ENCODE measurements at regions not wholly inside any gene's neighbourhood (a gene's known extent, or its start where the extent isn't known, plus 50 kb on each side); places are given as distances from the start of the nearest gene placed in this dataset.
"Not testable (repeated sequence)": the region's sequence is repeated elsewhere in the genome, so short reads cannot be mapped to it uniquely, and the experiment has no call there.

DNA sequence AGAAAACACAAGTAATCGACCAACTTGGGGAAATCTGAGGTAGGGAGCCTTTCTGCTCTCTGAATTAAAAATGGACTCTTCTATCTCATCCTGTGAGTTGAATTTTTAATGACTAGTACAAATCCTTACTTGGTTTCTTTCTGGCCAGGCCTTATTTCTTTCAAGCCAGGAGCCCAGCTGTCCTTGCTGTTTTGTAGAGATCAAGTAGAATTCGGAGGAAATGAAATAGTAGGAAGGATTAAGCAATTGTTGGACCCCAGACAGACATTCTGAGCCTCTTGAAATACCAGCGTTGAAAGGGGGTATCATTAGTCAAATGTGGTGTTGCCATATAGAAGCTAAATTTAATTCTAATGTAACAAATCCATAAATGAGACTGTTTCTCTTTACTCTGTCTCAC is 53.7 kb upstream of the SMIM15 start:
- DNase-seq: no peak

GRCh38 chr5:61216741-61217140 is 54.5 kb upstream of the SMIM15 start:
- no peak for DNase-seq

GRCh38 chr5:61217214-61217613 is 54.9 kb upstream of the SMIM15 start:
- no peak for DNase-seq

GRCh38 chr5:61228229-61228628 is 66.0 kb upstream of the SMIM15 start:
- no peak for DNase-seq

GRCh38 chr5:61228691-61229280 is 66.5 kb upstream of the SMIM15 start:
- DNase-seq: no peak

DNA sequence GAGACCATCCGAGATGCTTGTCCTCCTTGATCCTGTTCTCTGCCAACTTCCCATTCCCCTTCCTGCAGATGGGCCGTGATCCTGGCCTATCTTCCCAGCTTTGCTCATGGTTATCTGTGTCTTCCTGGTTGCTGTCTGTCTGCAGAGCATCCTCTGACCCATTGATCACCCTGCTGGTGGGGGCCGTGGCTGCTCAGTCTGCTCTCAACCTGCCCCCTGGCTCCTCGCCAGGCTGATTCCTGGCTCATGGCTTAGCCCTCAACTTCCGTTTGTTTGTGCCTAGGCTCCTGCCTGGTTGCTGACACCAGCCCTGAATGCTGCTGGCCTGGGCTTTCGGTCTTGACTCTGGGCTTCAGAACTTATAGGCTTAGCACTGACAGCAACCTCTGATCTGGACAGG is 67.1 kb upstream of the SMIM15 start:
- DNase-seq: no peak

- no peak for DNase-seq
Observed at GRCh38 chr5:61230492-61230891, 68.2 kb upstream of the SMIM15 start.

DNA sequence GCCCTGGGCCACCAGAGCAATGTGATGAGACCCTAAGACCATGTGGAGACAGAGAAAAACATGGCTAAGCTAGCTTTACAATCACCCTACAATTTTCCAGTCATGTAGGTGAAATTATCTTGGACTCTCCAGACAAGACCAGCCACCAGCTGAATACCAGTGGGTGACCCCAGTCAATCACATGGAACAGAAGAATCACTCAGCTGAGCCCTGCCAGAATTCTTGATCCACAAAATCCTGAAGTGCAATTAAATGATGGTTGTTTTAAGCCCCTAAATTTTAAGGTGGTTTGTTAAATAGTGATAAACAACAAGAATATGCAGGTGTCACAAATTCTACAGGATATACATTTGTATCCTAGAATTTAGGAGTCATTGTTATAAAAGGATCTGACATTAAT is 69.5 kb upstream of the SMIM15 start:
- no peak for DNase-seq

DNA sequence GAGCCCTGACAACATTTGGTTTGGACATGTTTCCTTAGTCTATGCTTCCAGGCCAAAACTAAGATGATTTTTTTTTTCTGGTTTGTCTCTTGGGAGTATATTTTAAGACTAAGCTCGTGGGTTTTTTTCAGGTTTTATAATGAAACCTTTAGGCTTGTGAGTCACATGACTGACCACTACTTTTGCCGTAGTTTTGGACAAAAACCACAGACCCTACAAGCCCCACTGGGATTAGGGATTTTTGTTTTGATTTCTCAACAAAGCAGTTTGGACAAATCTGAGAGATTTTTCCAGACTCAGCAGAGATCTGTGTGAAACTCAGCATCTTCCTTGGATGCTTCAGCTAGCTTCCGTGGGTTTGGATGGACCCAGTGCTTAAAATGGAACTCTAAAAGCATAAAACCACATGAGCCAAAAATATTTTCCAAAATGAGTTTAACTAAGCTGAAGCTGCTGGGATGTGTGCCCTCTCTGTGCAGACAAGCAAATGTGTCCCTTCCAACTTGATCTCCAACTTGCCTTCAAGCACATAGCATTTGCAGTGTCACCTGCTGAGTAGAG is 70.3 kb upstream of the SMIM15 start:
- no peak for DNase-seq

DNA sequence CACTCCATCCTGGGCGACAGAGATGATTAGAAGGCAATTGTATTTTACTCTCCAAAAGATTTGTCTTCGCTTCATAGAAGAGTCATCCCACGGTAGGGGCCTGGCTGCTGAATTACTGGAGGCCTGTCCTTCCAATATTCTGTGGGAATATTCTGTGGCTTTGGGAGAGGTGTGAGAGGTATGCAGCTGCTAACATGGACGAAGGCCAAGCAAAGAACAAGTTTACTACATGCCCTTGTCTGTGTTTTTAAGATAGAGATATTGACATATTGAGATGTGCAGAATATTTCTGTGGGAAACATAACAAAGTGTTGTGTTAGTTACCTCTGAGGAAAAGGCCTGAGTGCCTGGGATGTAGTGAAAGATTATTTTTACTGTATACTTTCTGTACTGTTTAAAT is 71.8 kb upstream of the SMIM15 start:
- no peak for DNase-seq

DNA sequence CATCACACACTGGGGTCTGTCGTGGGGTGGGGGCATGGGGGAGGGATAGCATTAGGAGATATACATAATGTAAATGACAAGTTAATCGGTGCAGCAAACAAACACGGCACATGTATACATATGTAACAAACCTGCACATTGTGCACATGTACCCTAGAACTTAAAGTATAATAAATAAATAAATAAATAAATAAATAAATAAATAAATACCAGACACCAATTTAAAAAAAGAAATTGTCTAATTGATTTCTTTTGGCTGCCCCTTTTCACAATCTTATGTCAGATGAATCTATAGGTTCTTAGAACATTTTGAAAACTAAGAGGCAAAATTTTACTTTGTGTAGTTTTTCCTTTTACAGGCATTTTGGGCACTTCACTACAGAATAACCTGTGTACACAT is 74.4 kb upstream of the SMIM15 start:
- not testable (repeated sequence) for DNase-seq

DNA sequence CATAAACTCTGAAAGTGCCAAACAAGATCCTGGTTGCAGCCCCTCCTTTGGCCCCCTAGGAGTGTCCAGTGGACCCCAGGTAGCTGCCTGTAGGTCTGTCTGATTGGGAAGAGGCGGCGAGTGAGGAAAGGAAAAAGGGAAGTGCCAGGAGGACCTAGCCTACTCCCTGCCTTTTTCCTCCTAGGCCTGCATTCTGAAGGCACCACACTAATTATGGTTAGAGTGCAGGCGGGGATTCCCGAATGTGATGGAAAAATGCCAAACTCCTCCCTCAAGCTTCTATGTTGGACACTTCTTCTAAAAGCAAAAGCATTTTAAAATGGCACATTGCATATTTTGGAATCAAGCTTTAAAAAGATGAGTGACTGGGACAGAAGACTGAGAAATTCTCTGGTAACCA is 83.2 kb upstream of the SMIM15 start:
- DNase-seq: no peak

DNA sequence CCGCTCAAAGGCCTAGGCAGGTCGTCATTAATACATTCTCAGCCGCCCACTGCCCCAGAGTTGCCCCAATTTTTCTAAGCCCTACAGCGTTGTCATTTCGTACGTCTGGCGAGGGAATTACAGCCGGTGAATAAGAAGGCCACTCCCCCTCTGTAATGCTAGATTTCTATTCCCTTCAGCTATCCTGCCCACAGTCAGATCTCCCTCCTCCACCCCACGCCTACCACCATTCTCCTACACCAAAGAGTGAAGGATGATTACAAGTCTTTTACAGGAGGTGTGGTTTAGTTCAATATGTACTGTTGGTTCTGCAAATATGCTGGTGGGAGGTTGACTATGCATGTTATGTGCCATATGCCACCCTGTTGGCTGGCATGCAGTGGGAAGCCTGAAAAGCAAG is 83.7 kb upstream of the SMIM15 start:
- no peak for DNase-seq

GRCh38 chr5:61246768-61247307 is 84.6 kb upstream of the SMIM15 start:
- no peak for DNase-seq

- DNase-seq: no peak
Observed at GRCh38 chr5:61251874-61252642, 80.0 kb upstream of the ZSWIM6 start.

DNA sequence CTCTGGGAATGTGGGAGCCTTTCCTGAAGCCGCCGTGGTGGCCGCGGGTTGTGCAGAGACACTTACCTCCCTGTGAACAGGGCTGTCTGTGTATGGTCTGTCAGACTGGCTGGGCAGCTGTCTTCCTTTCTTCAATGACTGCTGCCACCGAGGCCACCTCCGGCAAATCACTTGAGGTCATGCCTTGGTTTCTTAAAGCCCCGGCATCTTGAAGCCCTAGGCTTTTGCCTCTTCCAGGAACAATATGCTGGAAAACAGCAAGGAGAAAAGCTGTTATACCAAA is 79.5 kb upstream of the ZSWIM6 start:
- no peak for DNase-seq

- no peak for DNase-seq
Observed at GRCh38 chr5:61253547-61253946, 78.5 kb upstream of the ZSWIM6 start.

DNA sequence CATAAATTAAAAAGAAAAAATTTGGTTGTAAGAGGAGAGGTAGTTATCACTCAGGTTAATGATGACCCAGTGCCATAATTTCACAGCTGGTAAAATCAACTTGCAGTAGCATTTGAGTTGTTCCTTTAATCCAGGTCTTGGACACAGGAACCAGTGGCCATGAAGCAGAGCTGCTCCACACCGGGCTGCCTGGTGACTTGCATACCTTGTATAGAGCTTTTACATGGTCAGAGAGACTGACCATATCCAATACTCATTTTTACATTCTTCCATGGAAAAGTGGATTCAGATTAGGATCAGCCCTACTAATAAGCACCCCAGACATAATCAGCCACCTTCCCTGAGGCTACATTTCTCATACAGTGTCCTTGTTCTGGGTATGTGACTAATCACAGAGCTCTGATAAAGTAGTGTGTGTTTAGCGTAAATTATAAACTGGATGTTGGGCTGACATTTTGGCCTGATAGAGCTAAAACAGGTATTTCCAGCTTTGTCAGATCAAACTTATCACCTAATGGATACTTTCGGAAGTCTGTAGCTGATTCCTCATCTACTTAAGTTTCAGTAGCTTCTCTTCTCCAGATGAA is 77.0 kb upstream of the ZSWIM6 start:
- DNase-seq: no peak

DNA sequence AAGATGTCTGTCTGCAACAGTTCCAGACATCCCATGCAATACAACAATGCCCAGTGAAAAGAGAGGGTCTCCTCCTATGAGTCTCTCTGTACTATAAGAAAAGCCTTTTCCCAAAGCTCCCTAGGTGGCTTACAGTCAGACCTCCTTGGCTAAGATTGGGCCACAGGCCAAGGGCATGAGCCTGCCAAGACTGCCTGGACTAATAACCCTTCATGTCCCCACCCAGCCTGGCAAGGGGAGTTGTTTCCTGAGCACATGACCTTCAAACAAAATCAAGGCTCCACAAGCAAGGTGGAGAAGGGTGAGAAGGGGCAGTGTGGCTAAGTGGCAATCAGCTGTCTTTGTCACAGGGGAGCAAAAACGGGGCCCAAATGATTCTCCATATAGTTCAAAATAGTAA is 75.6 kb upstream of the ZSWIM6 start:
- DNase-seq: no peak

DNA sequence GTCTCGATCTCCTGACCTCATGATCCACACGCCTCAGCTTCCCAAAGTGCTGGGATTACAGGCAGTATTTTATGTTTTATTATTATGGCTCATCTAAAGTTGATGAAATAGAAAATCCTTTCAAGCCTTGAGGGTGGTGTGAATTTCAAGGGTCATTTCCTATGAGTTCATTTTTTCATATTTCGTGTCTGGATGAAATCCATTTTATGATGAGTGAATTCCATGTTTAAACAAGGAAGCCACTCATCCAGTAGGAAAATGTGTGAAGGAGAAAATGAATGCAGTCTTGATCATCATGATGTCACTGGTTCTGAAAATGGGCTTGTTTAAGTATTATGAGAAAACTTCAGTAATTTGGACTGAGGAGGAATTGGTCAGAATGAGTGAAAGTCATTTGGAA is 74.6 kb upstream of the ZSWIM6 start:
- DNase-seq: no peak

- no peak for DNase-seq
Observed at GRCh38 chr5:61261136-61261535, 70.9 kb upstream of the ZSWIM6 start.

DNA sequence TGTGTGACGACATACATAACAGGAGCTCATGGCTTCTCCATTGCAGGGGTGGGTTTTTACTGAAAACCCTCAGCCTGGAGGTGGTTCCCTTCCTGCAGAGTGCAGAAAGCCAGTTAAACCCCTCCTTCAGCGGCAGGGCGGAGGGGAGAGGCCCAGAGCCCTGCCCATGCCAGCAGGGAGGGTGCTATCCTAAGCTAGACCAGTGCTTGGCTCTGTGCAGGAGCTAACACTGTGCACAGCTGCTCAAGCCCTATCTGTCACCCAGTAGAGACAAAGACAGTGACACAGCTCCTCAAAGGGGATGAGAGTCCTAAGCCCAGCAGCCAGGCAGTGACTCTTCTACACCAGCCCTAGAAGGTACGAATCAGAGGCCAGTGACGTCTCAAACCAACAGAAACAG is 70.0 kb upstream of the ZSWIM6 start:
- DNase-seq: no peak

GRCh38 chr5:61263072-61263471 is 69.0 kb upstream of the ZSWIM6 start:
- DNase-seq: no peak

GRCh38 chr5:61263561-61264272 is 68.3 kb upstream of the ZSWIM6 start:
- DNase-seq: no peak

All from activated CD4-positive, alpha-beta T cell treated with anti-CD3 and anti-CD28 coated beads for 48 hours (primary cell).